Keratinocyte (primary cell): ENCODE measurements at regions not wholly inside any gene's neighbourhood (a gene's known extent, or its start where the extent isn't known, plus 50 kb on each side); places are given as distances from the start of the nearest gene placed in this dataset.
"Not testable (repeated sequence)": the region's sequence is repeated elsewhere in the genome, so short reads cannot be mapped to it uniquely, and the experiment has no call there.

ENCODE experiments used
- DNase-seq: peaks from one replicate; pipeline ENCODE4 v3.0.0-alpha.2; 2011; ENCODE audit warnings: low read depth, missing footprints, low spot score
- FAIRE-seq: peaks from 2 replicates; lab custom pipeline; 2011; peaks lifted over from hg19 to GRCh38; lab: Jason Lieb, UNC
- H2AFZ ChIP-seq: 2 replicates; pipeline ENCODE4 v1.6.0; 2012; ENCODE audit warnings: low read length, control low read depth, inconsistent platforms; ENCODE audit not compliant: control insufficient read depth
- H3K27ac ChIP-seq: 2 replicates; pipeline ENCODE4 v1.5.1; 2011; ENCODE audit warnings: low read length; ENCODE audit not compliant: control insufficient read depth, insufficient read depth
- H3K27me3 ChIP-seq: 3 replicates; pipeline ENCODE4 v1.6.0; 2011; ENCODE audit warnings: low read length; ENCODE audit not compliant: control insufficient read depth, insufficient read depth; ENCODE audit errors: extremely low read depth
- H3K36me3 ChIP-seq, 2 experiments: 2 replicates in 1 of 2; 3 replicates in 1 of 2; pipeline ENCODE4 v1.5.1; 2011; ENCODE audit warnings: low read length in 2 of 2, mild to moderate bottlenecking in 1 of 2; ENCODE audit not compliant: control insufficient read depth in 2 of 2, insufficient read depth in 2 of 2; ENCODE audit errors: extremely low read depth in 1 of 2
- H3K4me1 ChIP-seq: 3 replicates; pipeline ENCODE4 v1.5.1; 2011; ENCODE audit warnings: low read length; ENCODE audit not compliant: control insufficient read depth, insufficient read depth; ENCODE audit errors: extremely low read depth
- H3K4me2 ChIP-seq: 3 replicates; pipeline ENCODE4 v1.6.0; 2011; ENCODE audit warnings: low read depth, low read length; ENCODE audit not compliant: control insufficient read depth, insufficient read depth; ENCODE audit errors: extremely low read depth
- H3K4me3 ChIP-seq, 3 experiments: fragments of 200-600 bp in 1 of 3; sonication (generic) in 1 of 3; 2 replicates in 2 of 3; 3 replicates in 1 of 3; pipeline ENCODE4 v1.5.1; 2011 to 2016; ENCODE audit warnings: low read length in 3 of 3, mild to moderate bottlenecking in 3 of 3, control low read depth in 2 of 3, inconsistent platforms in 1 of 3, low read depth in 1 of 3, mixed read lengths in 1 of 3, mixed run types in 1 of 3, moderate library complexity in 1 of 3; ENCODE audit not compliant: control insufficient read depth in 2 of 3, insufficient read depth in 2 of 3; ENCODE audit errors: extremely low read depth in 1 of 3
- H3K79me2 ChIP-seq: 2 replicates; pipeline ENCODE4 v1.6.0; 2012; ENCODE audit warnings: low read length; ENCODE audit not compliant: control insufficient read depth, insufficient read depth
- H3K9ac ChIP-seq: 3 replicates; pipeline ENCODE4 v1.6.0; 2011; ENCODE audit warnings: low read length; ENCODE audit not compliant: control insufficient read depth, insufficient read depth; ENCODE audit errors: extremely low read depth
- H3K9me1 ChIP-seq: 3 replicates; pipeline ENCODE4 v1.6.0; 2011; ENCODE audit warnings: low read length; ENCODE audit not compliant: control insufficient read depth, insufficient read depth; ENCODE audit errors: extremely low read depth
- H3K9me3 ChIP-seq: 2 replicates; pipeline ENCODE4 v1.5.1; 2012; ENCODE audit warnings: low read depth, low read length; ENCODE audit not compliant: control insufficient read depth
- H4K20me1 ChIP-seq: 3 replicates; pipeline ENCODE4 v1.6.0; 2011; ENCODE audit warnings: low read length; ENCODE audit not compliant: control insufficient read depth, insufficient read depth; ENCODE audit errors: extremely low read depth
- CTCF ChIP-seq, 3 experiments: IDR thresholded peaks in 1 of 3; conservative IDR thresholded peaks in 1 of 3; optimal IDR thresholded peaks in 1 of 3; 2 replicates in 2 of 3; 3 replicates in 1 of 3; pipeline versions ENCODE3 to v1.5.1; 2011; ENCODE audit warnings: low read length in 3 of 3, mild to moderate bottlenecking in 3 of 3, moderate library complexity in 2 of 3, control low read depth in 1 of 3, inconsistent platforms in 1 of 3; ENCODE audit not compliant: insufficient read depth in 2 of 3; ENCODE audit errors: extremely low read depth in 1 of 3
- EZH2 ChIP-seq: IDR thresholded peaks from one replicate; pipeline ENCODE4 v1.6.1; 2012; ENCODE audit warnings: inconsistent platforms, mild to moderate bottlenecking, low read length, moderate library complexity
- dilution Hi-C: fragments of 300-500 bp; cut with MboI; formaldehyde crosslinking; loops from one replicate; pipeline ENCODE4 v1.7.0; 2020; ENCODE audit warnings: low sequenced_read_pairs; ENCODE audit not compliant: extremely low pct_ligation_motif_present

GRCh38 chr4:100870940-100871772 lies 353.3 kb upstream of the EMCN start:
- Histone ChIP-seq H3K27me3 (no peaks in the 10 kb centered on the region), H3K4me3 (no peak overlapping the region), H3K27ac (no peak overlapping the region), H3K36me3 (no peaks in the 10 kb centered on the region), H3K4me2 (no peak overlapping the region), H3K9me1 (no peaks in the 10 kb centered on the region), H3K9me3 (no peaks in the 10 kb centered on the region), H4K20me1 (no peaks in the 10 kb centered on the region), H3K4me1 (peaks cover 4% of the 10 kb centered on the region), H3K9ac (no peak overlapping the region), H2AFZ (no peak overlapping the region), H3K79me2 (no peaks in the 10 kb centered on the region)
- dilution Hi-C loops, result no loop called here
- DNase-seq (no peak), FAIRE-seq (no peak)
- no peak for TF ChIP-seq CTCF (optimal IDR thresholded peaks at IDR 0.05 in 1 of 3, IDR thresholded peaks at IDR 0.05 in 1 of 3, conservative IDR thresholded peaks at IDR 0.05 in 1 of 3; ENCODE audit: extremely low read depth in 1 of 3, insufficient read depth in 2 of 3, low read length in 3 of 3)
- no peak for TF ChIP-seq EZH2

- no peaks in the 10 kb centered on the region for H3K36me3 ChIP-seq
- no peak for FAIRE-seq
These were observed 351.5 kb upstream of the EMCN start for GRCh38 chr4:100869276-100869675.

GRCh38 chr4:100868281-100868680 lies 350.5 kb upstream of the EMCN start:
- H3K4me2 ChIP-seq, H3K4me3 ChIP-seq, H4K20me1 ChIP-seq, H3K27me3 ChIP-seq, dilution Hi-C loops, H2AFZ ChIP-seq, H3K27ac ChIP-seq, H3K4me1 ChIP-seq, H3K9me1 ChIP-seq, H3K9me3 ChIP-seq, H3K36me3 ChIP-seq, H3K9ac ChIP-seq, H3K79me2 ChIP-seq, FAIRE-seq, DNase-seq: not testable (repeated sequence)

More at GRCh38 chr4:100869276-100869675, 351.5 kb upstream of the EMCN start:
- H3K9me3 ChIP-seq, result no peaks in the 10 kb centered on the region
- H3K9ac ChIP-seq, result no peak overlapping the region
- no peak overlapping the region for H3K4me2 ChIP-seq
- peaks cover 3% of the 10 kb centered on the region for H3K4me1 ChIP-seq
- TF ChIP-seq EZH2, result no peak
- TF ChIP-seq CTCF (optimal IDR thresholded peaks at IDR 0.05 in 1 of 3, IDR thresholded peaks at IDR 0.05 in 1 of 3, conservative IDR thresholded peaks at IDR 0.05 in 1 of 3; ENCODE audit: extremely low read depth in 1 of 3, insufficient read depth in 2 of 3, low read length in 3 of 3), result no peak
- DNase-seq, result no peak
- no peak overlapping the region for H3K27ac ChIP-seq
- no peak overlapping the region for H2AFZ ChIP-seq
- H3K4me3 ChIP-seq, result no peak overlapping the region
- H3K27me3 ChIP-seq, result no peaks in the 10 kb centered on the region
- H4K20me1 ChIP-seq, result no peaks in the 10 kb centered on the region
- no peaks in the 10 kb centered on the region for H3K79me2 ChIP-seq
- dilution Hi-C loops, result no loop called here
- no peaks in the 10 kb centered on the region for H3K9me1 ChIP-seq
